Natural killer cell (primary cell): ENCODE measurements at regions not wholly inside any gene's neighbourhood (a gene's known extent, or its start where the extent isn't known, plus 50 kb on each side); places are given as distances from the start of the nearest gene placed in this dataset.

Experiments used
- ATAC-seq, 3 donors: fragments of 150-1000 bp in 2 of 3; fragments of 200-7000 bp in 1 of 3; cut with Tn5 transposase; 1 replicate in 1 of 3; 2 replicates in 2 of 3; pipeline ENCODE4 v1.10.0; 2021; ENCODE audit warnings: mild to moderate bottlenecking in 2 of 3, moderate library complexity in 2 of 3
- DNase-seq, 2 donors: peaks; one replicate each; pipeline versions ENCODE4 v3.0.0 to v3.0.0-alpha.2; 2013 to 2021; ENCODE audit warnings: mixed read lengths in 1 of 2
- H3K27ac ChIP-seq: one replicate; pipeline ENCODE4 v1.5.1; 2013; ENCODE audit warnings: mild to moderate bottlenecking, low read length
- H3K27me3 ChIP-seq: one replicate; pipeline ENCODE4 v1.6.1; 2013; ENCODE audit warnings: low read length; ENCODE audit not compliant: control insufficient read depth, insufficient read depth
- H3K36me3 ChIP-seq: one replicate; pipeline ENCODE4 v1.6.1; 2013; ENCODE audit warnings: low read length; ENCODE audit not compliant: control insufficient read depth, insufficient read depth
- H3K4me1 ChIP-seq: one replicate; pipeline ENCODE4 v1.6.1; 2013; ENCODE audit warnings: low read length; ENCODE audit not compliant: control insufficient read depth, insufficient read depth
- H3K4me3 ChIP-seq: one replicate; pipeline ENCODE4 v1.5.1; 2013; ENCODE audit warnings: low read length
- H3K9me3 ChIP-seq: one replicate; pipeline ENCODE4 v1.6.1; 2013; ENCODE audit warnings: low read length; ENCODE audit not compliant: control insufficient read depth, insufficient read depth
- H3K27ac Mint-ChIP-seq, 2 donors: one replicate each; pipeline ENCODE4 v1.8.0; 2022; ENCODE audit warnings: mild to moderate bottlenecking in 2 of 2, mixed read lengths in 2 of 2, moderate library complexity in 1 of 2
- H3K27me3 Mint-ChIP-seq, 2 donors: one replicate each; pipeline ENCODE4 v1.8.0; 2022; ENCODE audit warnings: low read depth in 2 of 2, mixed read lengths in 2 of 2
- H3K36me3 Mint-ChIP-seq: one replicate; pipeline ENCODE4 v1.8.0; 2022; ENCODE audit warnings: mixed read lengths
- H3K4me1 Mint-ChIP-seq, 2 donors: one replicate each; pipeline ENCODE4 v1.8.0; 2022; ENCODE audit warnings: mixed read lengths in 2 of 2
- H3K4me3 Mint-ChIP-seq: one replicate; pipeline ENCODE4 v1.8.0; 2022; ENCODE audit warnings: mild to moderate bottlenecking, moderate library complexity, mixed read lengths
- H3K9me3 Mint-ChIP-seq, 2 donors: one replicate each; pipeline ENCODE4 v1.8.0; 2022; ENCODE audit warnings: mixed read lengths in 2 of 2
- CTCF ChIP-seq: fragments of 200-600 bp; IDR thresholded peaks from one replicate; pipeline ENCODE4 v1.8.0; 2022; ENCODE audit warnings: antibody characterized with exemption
- WGBS: methylation state at CpG from one replicate; pipeline ENCODE4 v1.1.7; 2013; ENCODE audit warnings: missing lambda C conversion rate; ENCODE audit not compliant: insufficient coverage; 5-methylcytosine and 5-hydroxymethylcytosine counted together
- intact Hi-C: fragments of 100-400 bp; cut with micrococcal nuclease; formaldehyde crosslinking; loops from one replicate; pipeline ENCODE4 v1.14.2; 2022

DNA sequence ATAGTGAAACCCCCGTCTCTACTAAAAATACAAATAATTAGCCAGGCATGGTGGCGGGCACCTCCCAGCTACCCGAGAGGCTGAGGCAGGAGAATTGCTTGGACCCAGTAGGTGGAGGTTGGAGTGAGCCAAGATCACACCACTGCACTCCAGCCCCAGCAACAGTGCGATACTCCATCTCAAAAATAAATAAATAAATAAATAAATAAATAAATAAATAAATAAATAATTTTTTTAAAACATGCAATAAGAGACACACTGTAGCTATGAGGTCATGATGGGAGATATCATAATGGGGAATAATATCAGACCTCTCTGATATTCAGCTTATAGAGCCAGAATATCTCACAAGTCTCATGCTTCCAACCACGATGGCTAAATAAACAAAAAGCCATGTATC lies 82.3 kb downstream of the CD24 start:
- H3K36me3 Mint-ChIP-seq: no peaks in the 10 kb centered on the region
- ATAC-seq: no peak

DNA sequence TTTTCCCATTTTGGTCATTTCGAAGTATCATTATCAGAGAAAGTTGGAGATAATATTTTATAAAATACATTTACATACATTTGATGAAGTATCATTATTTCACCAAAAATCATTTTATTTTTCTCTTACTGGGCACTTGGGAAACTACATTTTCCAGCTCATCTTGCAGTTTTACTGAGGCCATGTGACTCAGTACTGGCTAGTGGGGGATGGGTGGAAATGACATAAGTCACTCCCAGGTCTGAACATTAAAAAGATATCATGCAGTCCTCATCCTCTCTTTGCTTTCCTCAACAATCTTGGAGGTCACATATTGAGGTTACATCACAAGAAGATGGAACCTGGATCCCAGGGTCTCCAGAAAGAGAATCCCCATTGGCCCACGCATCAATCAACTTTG lies 84.1 kb downstream of the CD24 start:
- H3K4me3 Mint-ChIP-seq: no peak overlapping the region
- H3K4me3 ChIP-seq: no peak overlapping the region
- H3K36me3 Mint-ChIP-seq: no peaks in the 10 kb centered on the region
- ATAC-seq (no peak), DNase-seq (no peak)
- intact Hi-C loops: no loop called here
- H3K27me3 ChIP-seq: no peaks in the 10 kb centered on the region
- no peaks in the 10 kb centered on the region for H3K9me3 ChIP-seq
- H3K36me3 ChIP-seq: no peaks in the 10 kb centered on the region
- no peaks in the 10 kb centered on the region for H3K4me1 Mint-ChIP-seq
- H3K4me1 ChIP-seq: no peaks in the 10 kb centered on the region
- TF ChIP-seq CTCF: no peak
- peaks cover 11 to 28% of the 10 kb centered on the region in 2 donors for H3K27me3 Mint-ChIP-seq
- no peaks in the 10 kb centered on the region for H3K9me3 Mint-ChIP-seq
- H3K27ac ChIP-seq: no peak overlapping the region
- H3K27ac Mint-ChIP-seq: no peak overlapping the region
- whole genome bisulfite sequencing: 94% methylated on average over 1 of the region's 2 CpGs

More for the DNA sequence above, 82.3 kb downstream of the CD24 start:
- no peak overlapping the region for H3K27ac Mint-ChIP-seq
- H3K9me3 ChIP-seq: no peaks in the 10 kb centered on the region
- peaks cover 9 to 17% of the 10 kb centered on the region in 2 donors for H3K27me3 Mint-ChIP-seq
- H3K27me3 ChIP-seq: no peaks in the 10 kb centered on the region
- H3K27ac ChIP-seq: no peak overlapping the region
- no peak overlapping the region for H3K4me3 ChIP-seq
- no peaks in the 10 kb centered on the region for H3K4me1 Mint-ChIP-seq
- no peaks in the 10 kb centered on the region for H3K9me3 Mint-ChIP-seq
- no peaks in the 10 kb centered on the region for H3K36me3 ChIP-seq
- no peak for DNase-seq
- no peak for TF ChIP-seq CTCF
- H3K4me3 Mint-ChIP-seq: no peak overlapping the region
- H3K4me1 ChIP-seq: no peaks in the 10 kb centered on the region
- WGBS: no CpG with 5 or more reads among the region's 5 CpGs
- intact Hi-C loops: no loop called here

GRCh38 chr6:106889692-106890091 lies 84.8 kb downstream of the CD24 start:
- Mint-ChIP-seq H3K27me3 (peaks cover 12 to 33% of the 10 kb centered on the region in 2 donors), H3K9me3 (no peaks in the 10 kb centered on the region), H3K4me1 (no peaks in the 10 kb centered on the region), H3K4me3 (no peak overlapping the region), H3K27ac (no peak overlapping the region), H3K36me3 (no peaks in the 10 kb centered on the region)
- DNase-seq: no peak
- ATAC-seq: no peak
- intact Hi-C loops: no loop called here
- H3K27ac ChIP-seq: no peak overlapping the region
- TF ChIP-seq CTCF: no peak
- H3K36me3 ChIP-seq: no peaks in the 10 kb centered on the region
- H3K4me1 ChIP-seq: no peaks in the 10 kb centered on the region
- no peaks in the 10 kb centered on the region for H3K9me3 ChIP-seq
- H3K27me3 ChIP-seq: no peaks in the 10 kb centered on the region
- H3K4me3 ChIP-seq: no peak overlapping the region
- 67% methylated on average over 1 of the region's 1 CpG for WGBS

- no peak overlapping the region for H3K4me3 Mint-ChIP-seq
- H3K36me3 Mint-ChIP-seq: no peaks in the 10 kb centered on the region
- Histone ChIP-seq H3K4me1 (no peaks in the 10 kb centered on the region), H3K9me3 (no peaks in the 10 kb centered on the region), H3K27me3 (no peaks in the 10 kb centered on the region), H3K36me3 (no peaks in the 10 kb centered on the region), H3K4me3 (no peak overlapping the region), H3K27ac (no peak overlapping the region)
- WGBS: 91% methylated on average over 8 of the region's 8 CpGs
- H3K27me3 Mint-ChIP-seq: peaks cover 14 to 36% of the 10 kb centered on the region in 2 donors
- no peak for TF ChIP-seq CTCF
- no peaks in the 10 kb centered on the region for H3K4me1 Mint-ChIP-seq
- DNase-seq (no peak), ATAC-seq (no peak)
- no peak overlapping the region for H3K27ac Mint-ChIP-seq
- intact Hi-C loops: no loop called here
- no peaks in the 10 kb centered on the region for H3K9me3 Mint-ChIP-seq
Observed at GRCh38 chr6:106886922-106887797, 87.4 kb downstream of the CD24 start.
